Lung (tissue), 11 donors: ENCODE measurements at regions not wholly inside any gene's neighbourhood (a gene's known extent, or its start where the extent isn't known, plus 50 kb on each side); places are given as distances from the start of the nearest gene placed in this dataset.

Source experiments
- ATAC-seq: fragments of 200-7000 bp; cut with Tn5 transposase; one replicate; pipeline ENCODE4 v1.9.1; 2020; ENCODE audit warnings: moderate number of reproducible peaks; ENCODE audit not compliant: insufficient read depth, low FRiP score
- DNase-seq, 3 donors: peaks; one replicate each; pipeline ENCODE4 v3.0.0-alpha.2; 2013 to 2017
- H3K27ac ChIP-seq, 2 donors: one replicate each; pipeline ENCODE4 v1.5.1; 2013; ENCODE audit warnings: mild to moderate bottlenecking in 2 of 2, moderate library complexity in 2 of 2, control low read depth in 1 of 2, inconsistent platforms in 1 of 2, low read depth in 1 of 2, low read length in 1 of 2
- H3K27me3 ChIP-seq, 3 donors: one replicate each; pipeline ENCODE4 v1.5.1; 2013; ENCODE audit warnings: low read length in 2 of 3; ENCODE audit not compliant: control insufficient read depth in 3 of 3, insufficient read depth in 3 of 3
- H3K36me3 ChIP-seq, 4 donors: one replicate each; pipeline ENCODE4 v1.5.1; 2013; ENCODE audit warnings: low read length in 4 of 4, mild to moderate bottlenecking in 1 of 4, moderate library complexity in 1 of 4; ENCODE audit not compliant: control insufficient read depth in 4 of 4, insufficient read depth in 4 of 4
- H3K4me1 ChIP-seq, 5 donors: one replicate each; pipeline ENCODE4 v1.5.1; 2013; ENCODE audit warnings: low read length in 5 of 5, mild to moderate bottlenecking in 2 of 5, moderate library complexity in 1 of 5; ENCODE audit not compliant: control insufficient read depth in 5 of 5, insufficient read depth in 5 of 5
- H3K4me3 ChIP-seq: one replicate; pipeline ENCODE4 v1.5.1; 2013; ENCODE audit warnings: mild to moderate bottlenecking, control low read depth, moderate library complexity
- H3K9ac ChIP-seq, 2 donors: one replicate each; pipeline ENCODE4 v1.5.1; 2013; ENCODE audit warnings: low read length in 2 of 2, control low read depth in 1 of 2; ENCODE audit not compliant: insufficient read depth in 1 of 2
- H3K9me3 ChIP-seq, 4 donors: one replicate each; pipeline ENCODE4 v1.5.1; 2013; ENCODE audit warnings: low read length in 3 of 4, mild to moderate bottlenecking in 1 of 4, moderate library complexity in 1 of 4; ENCODE audit not compliant: control insufficient read depth in 4 of 4, insufficient read depth in 3 of 4
- CTCF ChIP-seq: IDR thresholded peaks from 2 replicates; pipeline ENCODE4 v1.5.1; 2012; ENCODE audit warnings: mild to moderate bottlenecking; ENCODE audit errors: control extremely low read depth, extremely low read depth
- WGBS, 2 donors: extraction: QIAGEN DNeasy Blood & Tissue Kit; methylation state at CpG; one replicate each; pipeline ENCODE4 v1.1.7; 2013; 5-methylcytosine and 5-hydroxymethylcytosine counted together
- donor health status: control.
- donor health status: control.
- donor health status: Bipolar disorder and iron deficiency.
- donor health status: healthy.
- donor health status: DM: yes; HTN: yes; CAD: no.

- peaks cover 0 to 14% (median 0%) of the 10 kb centered on the region in 4 donors for H3K9me3 ChIP-seq
- WGBS, 2 donors = 72 to 76% methylated on average over 2 of the region's 2 CpGs
- no peak overlapping the region for H3K27ac ChIP-seq
- no peak for DNase-seq
- no peaks in the 10 kb centered on the region for H3K27me3 ChIP-seq
- H3K36me3 ChIP-seq = no peaks in the 10 kb centered on the region
- H3K4me3 ChIP-seq = no peak overlapping the region
- TF ChIP-seq CTCF = no peak
- H3K9ac ChIP-seq = no peak overlapping the region
- ATAC-seq = no peak
- no peaks in the 10 kb centered on the region for H3K4me1 ChIP-seq
Measured at GRCh38 chr5:6180231-6180872, 198.0 kb downstream of the MED10 start.

GRCh38 chr5:6178846-6179532 is 199.4 kb downstream of the MED10 start:
- no peak overlapping the region for H3K4me3 ChIP-seq
- WGBS, 2 donors = 91 to 96% methylated on average over 2 of the region's 2 CpGs
- no peak for TF ChIP-seq CTCF
- H3K9me3 ChIP-seq = peaks cover 0 to 14% (median 0%) of the 10 kb centered on the region in 4 donors
- no peaks in the 10 kb centered on the region for H3K36me3 ChIP-seq
- no peak for DNase-seq
- no peak for ATAC-seq
- H3K27me3 ChIP-seq = no peaks in the 10 kb centered on the region
- no peak overlapping the region for H3K9ac ChIP-seq
- H3K27ac ChIP-seq = no peak overlapping the region
- H3K4me1 ChIP-seq = no peaks in the 10 kb centered on the region

- ATAC-seq (no peak), DNase-seq (no peak)
- no peak overlapping the region for H3K4me3 ChIP-seq
- WGBS, 2 donors = 81 to 84% methylated on average over 5 of the region's 5 CpGs
- peaks cover 0 to 12% (median 0%) of the 10 kb centered on the region in 4 donors for H3K9me3 ChIP-seq
- no peak for TF ChIP-seq CTCF
- no peak overlapping the region for H3K9ac ChIP-seq
- H3K36me3 ChIP-seq = no peaks in the 10 kb centered on the region
- no peak overlapping the region for H3K27ac ChIP-seq
- H3K4me1 ChIP-seq = no peaks in the 10 kb centered on the region
- no peaks in the 10 kb centered on the region for H3K27me3 ChIP-seq
Measured at GRCh38 chr5:6177926-6178325, 200.4 kb downstream of the MED10 start.
